ENCODE measurements at regions not wholly inside any gene's neighbourhood (a gene's known extent, or its start where the extent isn't known, plus 50 kb on each side); places are given as distances from the start of the nearest gene placed in this dataset.

GRCh38 chr2:751474-751873 lies 74.3 kb upstream of the TMEM18 start (continued):
- TF ChIP-seq NANOG (IDR thresholded peaks at IDR 0.05; ENCODE audit: insufficient read depth, low read depth, low read length, poor library complexity, severe bottlenecking) (no peak), KDM4A (IDR thresholded peaks at IDR 0.05; ENCODE audit: low read depth, low read length, severe bottlenecking) (no peak), EGR1 (IDR thresholded peaks at IDR 0.05; ENCODE audit: borderline replicate concordance, low read depth, low read length) (no peak), ZNF274 (IDR thresholded peaks at IDR 0.05; ENCODE audit: borderline replicate concordance, extremely low read depth, low read length) (no peak), SP2 (IDR thresholded peaks at IDR 0.05; ENCODE audit: low read length) (no peak)
